Stimulated activated CD4-positive, alpha-beta T cell treated with anti-CD3 and anti-CD28 coated beads, Interleukin-4, amount 100 ng/mL, for 48 hours (primary cell): ENCODE measurements at regions not wholly inside any gene's neighbourhood (a gene's known extent, or its start where the extent isn't known, plus 50 kb on each side); places are given as distances from the start of the nearest gene placed in this dataset.
"Not testable (repeated sequence)": the region's sequence is repeated elsewhere in the genome, so short reads cannot be mapped to it uniquely, and the experiment has no call there.

Experiments
- DNase-seq, 2 donors: peaks; one replicate each; pipeline ENCODE4 v3.0.0-alpha.2; 2020; ENCODE audit warnings: low read depth in 2 of 2

GRCh38 chr2:14827226-14828023 lies 194.9 kb downstream of the LRATD1 start:
- no peak for DNase-seq

- DNase-seq = no peak
Observed at GRCh38 chr2:14828223-14828622, 195.7 kb downstream of the LRATD1 start.

- DNase-seq = no peak
Observed at GRCh38 chr2:14828968-14829367, 196.5 kb downstream of the LRATD1 start.

- no peak for DNase-seq
Observed at GRCh38 chr2:14831458-14831857, 198.9 kb downstream of the LRATD1 start.

GRCh38 chr2:14843507-14844204 lies 211.1 kb downstream of the LRATD1 start:
- DNase-seq = no peak

- DNase-seq = no peak
Observed at GRCh38 chr2:14855751-14856150, 223.2 kb downstream of the LRATD1 start.

GRCh38 chr2:14861181-14861580 lies 228.7 kb downstream of the LRATD1 start:
- no peak for DNase-seq

GRCh38 chr2:14866736-14867352 lies 234.3 kb downstream of the LRATD1 start:
- DNase-seq = no peak

GRCh38 chr2:14867853-14868252 lies 235.3 kb downstream of the LRATD1 start:
- DNase-seq = no peak

- DNase-seq = no peak
Observed at GRCh38 chr2:14872779-14873325, 240.3 kb downstream of the LRATD1 start.

GRCh38 chr2:14881651-14882327 lies 249.3 kb downstream of the LRATD1 start:
- DNase-seq = no peak

GRCh38 chr2:14884651-14885050 lies 252.1 kb downstream of the LRATD1 start:
- DNase-seq = no peak

- no peak for DNase-seq
Observed at GRCh38 chr2:14891546-14891945, 259.0 kb downstream of the LRATD1 start.

GRCh38 chr2:14896330-14897030 lies 264.0 kb downstream of the LRATD1 start:
- no peak for DNase-seq

- no peak for DNase-seq
Observed at GRCh38 chr2:14899621-14900414, 267.3 kb downstream of the LRATD1 start.

- no peak for DNase-seq
Observed at GRCh38 chr2:14901737-14902136, 269.2 kb downstream of the LRATD1 start.

- no peak for DNase-seq
Observed at GRCh38 chr2:14902953-14903352, 270.4 kb downstream of the LRATD1 start.

GRCh38 chr2:14903709-14904374 lies 271.3 kb downstream of the LRATD1 start:
- DNase-seq = peak; percentile 51 to 60

GRCh38 chr2:14904378-14904777 lies 271.9 kb downstream of the LRATD1 start:
- DNase-seq = not testable (repeated sequence)

GRCh38 chr2:14905571-14905970 lies 273.1 kb downstream of the LRATD1 start:
- DNase-seq = no peak
